COR-L47 (cell line): ENCODE measurements at regions not wholly inside any gene's neighbourhood (a gene's known extent, or its start where the extent isn't known, plus 50 kb on each side); places are given as distances from the start of the nearest gene placed in this dataset.

Experiments used
- DNase-seq: peaks from one replicate; lab custom pipeline; 2025; lab: John Stamatoyannopoulos, UW

DNA sequence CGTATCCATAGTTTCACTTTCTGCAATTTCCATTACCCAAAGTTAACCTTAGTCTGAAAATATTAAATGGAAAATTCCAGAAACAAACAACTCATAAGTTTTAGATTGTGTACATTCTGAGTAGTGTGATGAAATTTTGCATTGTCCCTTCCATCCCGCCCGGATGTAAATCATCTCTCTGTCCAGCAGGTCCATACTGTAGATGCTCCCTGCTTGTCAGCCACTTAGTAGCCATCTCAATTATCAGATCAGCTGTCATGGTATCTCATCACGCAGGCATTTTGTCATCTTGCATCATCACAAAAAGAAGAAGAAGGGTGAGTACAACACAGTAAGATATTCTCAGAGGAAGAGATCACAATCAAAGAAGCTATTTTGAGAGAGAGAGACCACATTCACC is 185.0 kb upstream of the STK17B start:
- no peak for DNase-seq

DNA sequence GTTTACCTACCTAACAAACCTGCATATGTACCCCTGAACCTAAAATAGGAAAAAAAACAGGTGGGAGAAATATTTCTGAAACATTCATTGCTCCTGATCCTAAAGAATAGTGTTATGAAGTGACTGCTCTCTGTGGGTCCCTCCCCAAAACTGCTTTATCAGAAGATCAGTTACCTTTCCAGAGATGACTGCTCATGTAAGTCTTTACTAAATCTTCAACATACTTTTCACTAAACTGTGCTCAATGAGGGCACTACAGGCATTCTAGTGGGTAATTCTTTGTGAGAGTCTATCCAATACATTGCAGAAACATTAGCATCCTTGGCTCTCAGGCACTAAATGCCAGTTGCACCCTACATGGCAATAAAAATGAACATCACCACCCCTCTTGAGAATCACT is 189.3 kb upstream of the STK17B start:
- no peak for DNase-seq

DNA sequence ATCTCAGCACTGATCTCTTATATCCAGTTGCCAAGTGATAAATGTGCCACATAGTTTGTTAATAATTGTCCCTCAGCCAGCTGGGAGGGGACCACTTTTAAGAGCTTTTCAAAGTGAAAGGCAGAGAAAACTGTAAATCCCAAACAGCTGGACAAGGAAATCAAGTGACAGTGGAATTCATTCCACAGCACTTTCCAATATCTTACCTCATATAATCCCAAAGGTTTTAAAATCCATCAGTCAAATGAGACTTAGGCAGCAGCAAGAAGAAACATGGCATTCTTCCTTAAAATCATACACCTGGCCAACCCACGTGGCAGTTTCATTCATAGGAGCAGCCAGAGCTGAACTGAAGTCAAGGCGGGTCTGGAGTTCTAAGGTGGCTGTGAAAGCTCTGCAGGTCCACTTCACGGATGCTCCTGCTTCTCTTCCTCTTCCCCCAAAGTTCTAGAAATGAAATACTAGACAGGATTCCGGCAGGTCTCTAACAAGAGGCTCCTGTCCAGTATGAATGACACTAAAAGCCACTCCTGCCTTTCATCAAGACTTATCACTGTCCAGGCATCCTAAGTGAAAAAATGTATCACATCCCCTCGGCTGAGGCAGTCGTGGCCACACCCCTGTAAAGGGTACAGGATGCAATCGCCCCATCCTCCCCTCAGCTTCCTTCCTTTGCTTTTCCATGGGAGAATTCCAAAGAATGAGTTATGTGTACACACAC is 190.4 kb upstream of the STK17B start:
- DNase-seq, result no peak

DNA sequence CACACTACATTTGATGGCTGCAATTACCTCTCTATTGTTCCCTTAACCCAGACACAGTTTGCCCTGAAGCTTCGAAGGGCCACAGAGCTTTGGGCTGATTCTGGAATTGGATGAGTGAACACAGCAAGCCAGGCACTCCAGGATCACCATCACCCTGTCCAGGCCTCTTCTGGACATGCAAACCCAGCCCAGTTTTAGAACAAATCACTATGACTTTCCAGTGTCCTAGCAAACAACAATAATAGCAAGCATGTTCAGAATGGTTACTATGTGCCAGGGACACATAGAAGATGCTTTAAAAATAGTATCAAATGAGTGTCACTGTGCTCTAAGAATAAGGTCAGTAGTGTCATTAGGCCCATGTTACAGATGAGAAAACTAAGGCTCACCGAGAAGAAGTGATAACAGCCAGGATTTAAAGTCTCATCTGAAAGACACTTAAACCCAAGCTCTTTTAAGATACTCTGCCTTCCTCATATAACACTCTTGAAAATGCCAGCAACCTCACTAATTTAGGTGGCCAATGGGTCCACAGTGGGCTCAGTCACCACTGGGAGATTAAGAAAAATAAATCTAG is 191.7 kb upstream of the STK17B start:
- DNase-seq, result no peak

DNA sequence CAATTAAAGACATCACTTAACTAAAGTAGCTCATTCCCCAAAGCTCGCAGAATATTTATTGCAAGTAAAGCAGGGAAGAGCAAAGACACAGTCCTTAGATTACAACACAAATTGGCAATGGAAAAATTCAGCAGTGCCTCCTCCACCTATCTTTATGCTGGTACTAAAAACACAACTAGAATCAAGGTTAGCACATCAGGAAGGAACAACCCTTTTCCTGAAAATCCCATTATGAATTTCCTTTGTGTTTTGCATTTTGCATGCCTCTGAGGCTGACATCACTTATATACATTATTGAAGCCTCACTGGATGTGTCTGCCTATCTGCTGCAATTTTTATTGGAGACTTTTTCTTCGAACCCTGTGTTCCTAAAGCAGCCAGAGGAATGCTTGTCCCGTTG is 193.8 kb upstream of the STK17B start:
- no peak for DNase-seq

DNA sequence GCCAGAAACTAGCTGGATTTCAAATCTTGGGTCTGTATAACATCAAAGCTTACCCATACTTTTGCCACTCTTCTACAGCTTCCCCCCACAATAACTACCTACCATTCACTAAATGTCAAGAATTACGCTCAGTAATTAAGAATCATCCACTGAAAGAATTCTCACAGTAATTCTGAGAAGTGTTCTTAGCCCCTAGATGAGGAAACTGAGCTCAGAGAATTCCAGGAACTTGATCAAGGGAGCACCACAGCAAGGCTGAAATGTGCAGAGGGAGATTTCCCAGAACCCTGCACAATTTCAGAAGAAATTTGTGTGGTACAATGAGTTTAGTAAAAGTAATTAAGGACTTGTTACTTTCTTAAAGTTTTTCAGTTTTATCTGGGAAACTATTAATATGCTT is 194.5 kb upstream of the STK17B start:
- no peak for DNase-seq

DNA sequence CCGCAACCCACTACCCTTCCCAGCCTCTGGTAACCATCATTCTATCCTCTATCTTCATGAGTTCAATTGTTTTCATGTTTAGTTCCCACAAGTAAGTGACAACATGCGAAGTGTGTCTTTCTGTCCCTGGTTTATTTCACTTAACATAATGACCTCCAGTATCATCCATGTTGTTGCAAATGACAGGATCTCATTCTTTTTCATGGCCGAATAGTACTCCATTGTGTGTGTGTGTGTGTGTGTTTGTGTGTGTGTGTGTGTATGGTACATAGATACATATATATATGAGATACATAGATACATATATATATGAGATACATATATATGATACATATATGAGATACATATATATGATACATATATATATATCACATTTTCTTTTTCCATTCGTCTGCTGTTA is 196.3 kb upstream of the STK17B start:
- DNase-seq, result no peak

DNA sequence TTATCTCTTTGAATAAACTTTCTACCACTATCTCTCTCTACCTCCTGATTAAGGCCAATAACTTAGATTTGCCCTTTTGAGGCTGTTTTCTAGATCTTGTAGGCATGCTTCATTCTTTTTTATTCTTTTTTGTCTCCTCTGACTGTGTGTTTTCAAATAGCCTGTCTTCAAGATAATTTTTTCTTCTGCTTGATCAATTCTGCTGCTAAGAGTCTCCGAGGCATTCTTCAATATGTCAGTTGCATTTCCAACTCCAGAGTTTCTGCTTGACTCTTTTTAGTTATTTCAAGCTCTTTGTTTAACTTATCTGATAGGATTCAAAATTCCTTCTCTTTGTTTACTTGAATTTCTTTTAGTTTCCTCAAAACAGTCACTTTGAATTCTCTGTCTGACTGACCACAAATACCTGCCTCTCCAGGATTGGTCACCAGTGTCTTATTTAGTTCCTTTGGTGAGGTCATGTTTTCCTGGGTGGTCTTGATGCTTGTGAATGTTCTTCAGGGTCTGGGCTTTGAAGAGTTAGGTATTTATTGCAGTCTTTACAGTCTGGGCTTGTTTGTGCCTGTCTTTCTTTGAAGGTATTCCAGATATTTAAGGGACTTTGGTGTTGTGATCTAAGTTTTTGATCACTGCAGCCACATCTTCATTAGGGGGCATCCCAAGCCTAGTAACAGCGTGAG is 197.3 kb upstream of the STK17B start:
- no peak for DNase-seq

DNA sequence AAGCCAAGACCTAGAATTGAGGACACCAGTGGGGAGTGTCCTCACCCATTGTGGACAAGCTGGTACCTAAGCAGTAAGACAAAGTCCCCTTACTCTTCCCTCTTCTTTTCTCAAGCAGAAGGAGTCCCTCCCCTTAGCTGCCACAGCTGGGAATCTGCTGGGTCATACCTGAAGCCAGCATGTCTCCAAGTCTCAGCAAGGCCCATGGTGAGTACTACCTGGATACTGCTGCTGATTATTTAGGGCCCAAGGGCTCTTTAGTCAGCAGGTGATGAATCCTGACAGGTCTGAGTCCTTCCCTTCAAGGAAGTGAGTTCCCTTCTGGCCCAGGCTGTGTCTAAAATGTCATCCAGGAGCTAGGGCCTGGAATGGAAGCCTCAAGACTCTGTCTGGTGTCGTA is 198.6 kb upstream of the STK17B start:
- DNase-seq, result no peak

DNA sequence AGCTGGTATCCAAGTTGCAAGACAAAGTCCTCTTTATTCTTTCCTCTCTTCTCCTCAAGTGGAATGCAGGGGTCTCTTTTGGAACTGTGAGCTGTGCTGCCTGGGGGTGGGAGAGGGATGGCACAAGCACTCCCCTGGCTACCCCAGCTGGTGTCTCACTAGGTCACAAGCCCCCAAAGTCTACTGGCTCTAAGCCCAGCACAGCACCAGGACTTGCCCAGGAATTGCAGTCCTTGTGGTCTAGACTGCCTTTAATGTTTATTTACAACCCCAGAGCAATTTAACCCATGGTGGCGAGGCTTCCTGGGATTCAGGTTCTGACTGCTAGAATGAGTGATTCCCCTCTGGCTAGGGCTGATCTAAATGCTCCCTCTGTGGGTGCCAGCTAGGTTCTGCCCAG is 199.0 kb upstream of the STK17B start:
- DNase-seq, result no peak

DNA sequence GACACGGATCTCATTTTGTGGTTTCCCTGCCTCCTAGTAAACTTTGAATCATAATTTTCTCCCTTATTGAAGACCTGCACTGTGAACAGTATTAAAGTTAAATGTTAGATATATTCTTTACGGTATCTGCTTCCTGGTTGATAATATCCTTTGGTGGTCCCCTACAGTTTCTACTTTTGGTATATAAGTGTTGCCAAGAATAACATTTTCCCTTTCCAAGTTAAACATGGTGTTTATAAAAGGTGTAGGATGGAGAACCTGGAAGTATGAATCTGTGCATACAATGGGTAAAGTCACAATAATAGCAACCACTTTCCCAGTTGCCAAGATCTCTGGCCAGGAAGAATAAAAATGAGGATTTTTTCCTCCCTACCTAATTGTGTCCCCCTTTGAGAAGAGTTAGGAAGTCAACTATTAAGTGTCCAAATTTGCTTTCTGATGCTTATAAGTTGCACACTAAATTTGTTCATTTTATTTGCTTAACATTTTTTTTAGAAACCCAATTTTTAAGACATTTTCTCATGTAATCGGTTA is 201.0 kb upstream of the STK17B start:
- DNase-seq, result no peak

DNA sequence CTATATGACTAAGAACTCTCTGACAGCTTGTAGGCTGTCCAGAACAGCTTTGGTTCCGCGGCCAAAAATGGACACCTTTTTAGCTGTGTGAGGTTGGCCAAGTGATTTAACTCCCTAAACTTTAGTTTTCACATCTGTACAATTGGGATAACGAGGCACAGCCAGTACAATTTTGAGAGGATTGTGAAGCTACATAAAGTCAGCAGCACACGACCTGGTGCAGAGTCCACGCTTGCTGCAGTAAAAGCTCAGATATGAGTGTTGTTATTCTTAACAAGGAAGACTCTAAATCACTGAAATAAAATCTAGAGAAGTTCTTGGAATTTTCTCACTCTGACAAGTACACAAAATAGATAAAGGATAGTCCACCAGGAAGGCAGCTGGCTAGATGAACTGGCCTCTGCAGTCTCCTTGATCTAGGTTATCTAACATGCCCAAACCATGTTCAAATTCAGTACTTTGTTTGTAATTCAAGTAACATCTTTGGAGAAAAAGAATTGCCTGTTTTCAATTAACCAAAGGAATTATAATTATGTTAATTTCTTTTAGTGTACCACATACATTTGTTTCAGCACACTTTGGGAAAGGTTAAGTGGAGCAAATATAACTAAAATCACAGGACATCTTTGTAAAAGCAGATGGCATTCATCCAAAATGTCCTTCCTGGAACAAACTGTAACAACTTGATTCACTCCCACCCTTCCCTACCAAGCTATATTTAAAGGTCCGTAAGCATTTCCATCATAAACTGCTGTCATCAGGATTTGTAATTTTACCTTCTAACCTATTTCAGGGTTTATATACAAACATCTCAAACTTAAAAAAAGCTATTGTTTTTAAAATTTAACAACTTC is 201.7 kb upstream of the STK17B start:
- no peak for DNase-seq

DNA sequence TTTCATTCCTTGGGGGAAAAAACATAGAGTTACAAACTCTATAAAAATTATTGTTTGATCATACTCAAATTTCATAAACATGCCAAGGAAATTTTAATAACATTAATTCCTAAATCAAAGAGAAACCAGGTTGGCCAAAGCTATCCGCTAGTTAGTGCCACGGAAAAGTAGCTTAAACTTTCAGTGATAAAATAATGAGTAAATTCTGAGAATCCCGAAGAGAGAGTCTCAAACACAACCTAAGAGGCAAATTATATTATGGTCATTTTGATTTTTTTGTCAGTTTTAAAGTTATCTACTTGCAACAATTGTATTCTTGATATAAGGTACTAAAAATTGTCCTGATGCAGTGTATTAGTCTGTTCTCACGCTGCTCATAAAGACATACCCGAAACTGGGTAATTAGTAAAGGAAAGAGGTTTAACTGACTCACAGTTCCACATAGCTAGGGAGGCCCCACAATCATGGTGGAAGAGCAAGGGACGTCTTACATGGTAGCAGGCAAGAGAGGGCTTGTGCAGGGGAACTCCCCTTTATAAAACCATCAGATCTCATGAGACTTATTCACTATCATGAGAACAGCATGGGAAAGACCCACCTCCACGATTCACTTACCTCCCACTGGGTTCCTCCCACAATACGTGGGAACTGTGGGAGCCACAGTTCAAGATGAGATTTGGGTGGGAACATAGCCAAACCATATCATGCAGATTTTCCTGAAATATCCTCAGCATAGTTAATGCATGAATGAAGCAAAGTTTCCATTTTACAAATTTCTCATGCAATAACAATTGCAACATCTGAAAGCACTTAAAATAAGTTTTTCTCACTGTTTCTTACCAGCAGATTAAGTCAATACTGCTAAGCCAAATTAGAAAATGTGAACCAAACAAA is 205.9 kb upstream of the STK17B start:
- no peak for DNase-seq

DNA sequence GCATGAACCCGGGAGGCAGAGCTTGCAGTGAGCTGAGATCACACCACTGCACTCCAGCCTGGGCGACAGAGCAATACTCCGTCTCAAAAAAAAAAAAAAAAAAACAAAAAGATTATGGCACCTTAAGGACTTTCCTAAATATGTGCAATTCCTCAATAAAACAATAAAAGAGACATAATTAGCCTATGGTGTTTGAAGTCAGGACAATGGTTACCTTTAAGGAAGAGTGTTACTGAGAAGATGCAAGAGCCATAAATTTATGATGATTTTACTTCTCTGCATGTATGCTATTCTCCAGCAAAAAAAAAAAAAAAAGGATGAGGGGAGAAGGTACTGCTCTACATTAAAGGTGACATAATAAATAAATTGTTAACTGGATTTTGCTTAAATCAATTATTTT is 208.2 kb upstream of the STK17B start:
- no peak for DNase-seq

DNA sequence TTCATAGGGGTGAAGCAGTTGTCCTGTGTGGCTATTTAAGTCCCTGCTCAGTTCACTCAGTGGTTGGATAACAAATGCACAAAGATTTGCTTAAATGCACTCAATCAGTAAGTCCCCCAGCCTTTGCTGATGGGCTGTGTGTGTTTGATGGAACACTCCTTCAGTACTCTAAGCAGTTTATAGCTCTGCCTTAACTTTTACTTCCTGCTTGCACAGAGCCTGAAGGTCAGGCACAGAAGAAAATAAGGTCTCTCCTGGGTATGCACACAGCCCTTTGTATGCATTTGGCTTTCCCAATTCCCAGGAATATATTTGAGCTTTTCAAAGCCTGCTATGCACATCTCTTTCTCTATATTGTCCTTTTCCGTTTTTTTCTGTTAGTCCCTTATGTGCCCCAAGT is 208.7 kb upstream of the STK17B start:
- no peak for DNase-seq

DNA sequence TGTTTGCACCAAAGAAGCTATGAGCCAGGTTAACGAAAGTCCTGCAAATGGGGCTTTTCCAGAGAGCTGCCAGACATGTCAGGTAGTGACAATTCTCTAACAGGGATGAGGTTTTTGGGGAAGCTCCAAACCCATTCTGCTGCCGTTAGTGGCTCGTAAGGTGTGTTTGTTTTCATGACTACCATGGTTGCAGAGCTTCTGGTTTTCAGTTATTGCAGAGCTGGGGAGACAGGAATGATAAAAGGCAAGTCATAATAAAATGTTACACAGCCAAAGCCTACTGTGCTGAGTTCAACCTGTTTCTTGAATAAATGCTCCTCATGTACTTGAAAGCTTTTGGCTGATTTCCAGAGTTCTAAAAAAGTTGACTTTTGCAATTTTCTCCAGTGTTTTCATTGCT is 209.2 kb upstream of the STK17B start:
- no peak for DNase-seq

DNA sequence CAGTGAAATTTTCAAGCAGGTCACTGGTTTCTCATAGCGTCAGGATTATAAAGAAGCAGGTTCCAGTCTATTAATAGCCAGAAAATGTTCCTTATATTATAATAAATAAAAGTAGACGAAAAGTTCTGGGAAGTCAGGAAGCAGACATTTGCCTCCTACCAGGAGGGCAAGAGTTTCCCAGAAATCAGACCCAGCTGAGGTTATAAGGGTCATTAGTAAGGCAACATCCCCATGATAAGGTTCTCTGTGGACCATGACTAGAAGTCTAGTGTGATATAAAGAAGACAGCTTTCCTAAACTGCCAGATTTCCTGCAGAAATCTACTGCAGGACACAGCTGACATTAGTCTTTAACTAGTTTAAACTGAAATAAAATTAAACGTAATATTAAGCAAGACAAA is 210.1 kb upstream of the STK17B start:
- no peak for DNase-seq

DNA sequence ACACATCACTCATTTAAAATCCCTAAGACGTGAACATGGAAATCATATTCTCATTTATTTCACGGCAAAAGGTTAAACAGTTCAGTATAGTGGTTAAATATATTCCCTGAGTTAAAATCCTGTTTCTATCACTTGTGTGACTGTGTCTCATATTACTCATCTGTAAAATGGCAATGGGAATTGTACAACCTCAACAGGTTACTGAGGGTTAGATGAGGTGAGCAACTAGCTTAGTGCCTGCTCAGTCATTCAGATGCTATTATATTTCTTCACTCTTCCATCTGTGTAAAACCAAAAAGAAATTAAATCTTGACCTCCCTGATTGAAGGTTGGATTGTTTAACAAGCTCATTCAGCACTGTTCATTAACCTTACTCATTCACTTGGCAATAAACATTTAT is 212.4 kb upstream of the STK17B start:
- DNase-seq, result no peak

DNA sequence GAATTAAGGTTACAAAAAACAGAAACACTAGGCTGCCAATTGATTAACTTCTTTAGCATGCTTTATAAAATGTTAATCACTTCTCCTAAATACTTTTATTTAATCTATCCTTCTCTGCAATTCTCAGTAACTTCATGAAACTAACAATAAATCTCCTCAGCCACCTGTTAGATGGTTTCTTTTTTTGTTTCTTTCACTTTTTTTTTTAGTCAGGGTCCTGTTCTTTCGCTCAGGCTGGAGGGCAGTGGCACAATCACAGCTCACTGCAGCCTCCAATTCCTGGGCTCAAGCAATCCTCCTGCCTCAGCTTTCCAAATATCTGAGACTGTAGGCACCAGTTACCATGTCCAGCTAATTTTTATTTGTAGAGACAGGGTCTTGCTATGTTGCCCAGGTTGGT is 213.4 kb upstream of the STK17B start:
- DNase-seq, result no peak

DNA sequence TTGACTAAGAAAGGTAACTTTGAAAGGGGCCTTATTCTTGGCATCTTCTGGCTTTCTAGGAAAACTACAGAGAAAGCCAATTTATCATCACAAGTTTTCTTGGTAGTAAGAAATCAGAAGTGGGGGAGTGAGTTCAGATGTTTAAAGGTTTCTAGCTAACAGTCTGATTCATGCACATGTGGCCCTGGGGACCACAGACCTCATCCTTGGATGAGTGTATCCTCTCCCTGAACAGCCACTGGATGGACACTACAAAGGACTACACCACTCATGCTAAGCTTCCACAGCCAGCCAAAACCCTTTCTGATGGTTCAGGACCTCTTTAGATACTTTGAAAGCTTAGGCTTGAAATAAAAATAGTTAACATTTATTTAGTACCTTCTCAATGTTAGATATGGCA is 218.3 kb upstream of the STK17B start:
- no peak for DNase-seq
